GM12864 (cell line): ENCODE measurements at regions not wholly inside any gene's neighbourhood (a gene's known extent, or its start where the extent isn't known, plus 50 kb on each side); places are given as distances from the start of the nearest gene placed in this dataset.
"Not testable (repeated sequence)": the region's sequence is repeated elsewhere in the genome, so short reads cannot be mapped to it uniquely, and the experiment has no call there.

ENCODE experiments used
- DNase-seq: peaks from one replicate; pipeline ENCODE4 v3.0.0-alpha.2; 2011; ENCODE audit warnings: low read depth
- H3K4me3 ChIP-seq: 2 replicates; pipeline ENCODE4 v1.5.1; 2011; ENCODE audit warnings: mild to moderate bottlenecking, low read depth, low read length, control low read depth
- TF ChIP-seq, protein P1 (sequence below): IDR thresholded peaks from 2 replicates; pipeline ENCODE4 v1.5.1; 2011; ENCODE audit warnings: low read depth, mild to moderate bottlenecking, moderate library complexity, low read length, control low read depth, inconsistent platforms; ENCODE audit errors: missing control alignments

DNA sequence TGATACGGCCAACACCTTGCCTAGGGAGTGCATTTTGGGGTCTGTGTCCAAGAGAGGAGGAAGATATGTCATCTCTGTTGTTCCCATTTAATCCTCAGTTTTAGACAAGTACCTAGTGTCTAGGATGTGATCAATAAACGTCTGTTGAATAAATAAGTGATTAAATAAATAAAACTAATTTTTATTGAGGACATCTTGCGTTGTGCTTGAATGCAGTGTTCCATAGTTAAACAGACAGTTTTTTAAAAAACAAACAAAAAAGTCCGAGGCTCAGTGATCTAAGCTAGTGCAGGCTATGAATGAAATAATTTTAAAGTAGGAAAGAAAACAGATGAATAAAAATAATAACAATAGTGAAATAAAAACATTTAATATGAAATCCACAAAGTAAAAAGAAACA lies 283.0 kb upstream of the MAF start:
- DNase-seq, result no peak
- TF ChIP-seq, protein P1, sequence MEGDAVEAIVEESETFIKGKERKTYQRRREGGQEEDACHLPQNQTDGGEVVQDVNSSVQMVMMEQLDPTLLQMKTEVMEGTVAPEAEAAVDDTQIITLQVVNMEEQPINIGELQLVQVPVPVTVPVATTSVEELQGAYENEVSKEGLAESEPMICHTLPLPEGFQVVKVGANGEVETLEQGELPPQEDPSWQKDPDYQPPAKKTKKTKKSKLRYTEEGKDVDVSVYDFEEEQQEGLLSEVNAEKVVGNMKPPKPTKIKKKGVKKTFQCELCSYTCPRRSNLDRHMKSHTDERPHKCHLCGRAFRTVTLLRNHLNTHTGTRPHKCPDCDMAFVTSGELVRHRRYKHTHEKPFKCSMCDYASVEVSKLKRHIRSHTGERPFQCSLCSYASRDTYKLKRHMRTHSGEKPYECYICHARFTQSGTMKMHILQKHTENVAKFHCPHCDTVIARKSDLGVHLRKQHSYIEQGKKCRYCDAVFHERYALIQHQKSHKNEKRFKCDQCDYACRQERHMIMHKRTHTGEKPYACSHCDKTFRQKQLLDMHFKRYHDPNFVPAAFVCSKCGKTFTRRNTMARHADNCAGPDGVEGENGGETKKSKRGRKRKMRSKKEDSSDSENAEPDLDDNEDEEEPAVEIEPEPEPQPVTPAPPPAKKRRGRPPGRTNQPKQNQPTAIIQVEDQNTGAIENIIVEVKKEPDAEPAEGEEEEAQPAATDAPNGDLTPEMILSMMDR, result no peak
- no peak overlapping the region for H3K4me3 ChIP-seq

DNA sequence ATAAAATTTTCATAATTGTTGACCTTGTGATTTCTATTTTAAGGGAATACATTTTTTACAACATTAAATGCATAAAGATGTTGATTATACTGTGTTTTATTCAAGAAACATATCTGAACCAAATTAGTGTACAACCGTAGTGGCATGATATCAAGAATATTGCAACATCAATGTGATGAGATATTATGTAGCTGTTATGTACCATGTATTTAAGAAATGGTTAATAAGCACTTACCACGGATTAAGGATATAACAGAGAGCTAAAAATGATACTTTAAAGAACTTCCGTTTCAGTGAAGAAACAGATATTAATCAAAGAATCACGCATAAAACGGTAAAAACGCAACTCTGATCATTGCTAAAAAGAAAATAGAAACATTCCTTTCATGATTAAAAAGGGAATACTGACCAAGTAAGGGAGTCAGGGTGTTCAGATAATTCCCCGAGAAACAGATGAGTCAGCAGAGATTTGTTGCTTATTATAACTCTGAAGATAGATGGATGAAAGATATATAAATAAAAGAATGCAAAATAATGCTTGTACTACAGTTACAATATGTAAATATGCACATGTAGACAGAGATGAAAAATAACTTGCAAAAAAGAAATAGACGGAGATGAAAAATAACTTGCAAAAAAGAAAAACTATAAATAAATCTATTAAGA lies 281.9 kb upstream of the MAF start:
- no peak for DNase-seq
- H3K4me3 ChIP-seq, result no peak overlapping the region
- TF ChIP-seq, protein P1, result no peak

DNA sequence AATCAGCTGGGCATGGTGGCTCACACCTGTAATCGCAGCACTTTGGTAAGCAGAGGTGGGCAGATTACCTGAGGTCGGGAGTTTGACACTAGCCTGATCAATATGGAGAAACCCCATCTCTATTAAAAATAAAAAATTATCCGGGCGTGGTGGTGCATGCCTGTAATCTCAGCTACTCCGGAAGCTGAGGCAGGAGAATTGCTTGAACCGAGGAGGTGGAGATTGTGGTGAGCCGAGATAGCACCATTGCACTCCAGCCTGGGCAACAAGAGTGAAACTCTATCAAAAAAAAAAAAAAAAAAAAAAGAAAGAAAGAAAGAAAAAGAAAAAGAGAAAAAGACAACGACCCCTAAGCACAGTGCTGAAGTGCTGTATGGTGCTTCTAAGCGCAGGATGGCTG lies 280.6 kb upstream of the MAF start:
- not testable (repeated sequence) for DNase-seq

DNA sequence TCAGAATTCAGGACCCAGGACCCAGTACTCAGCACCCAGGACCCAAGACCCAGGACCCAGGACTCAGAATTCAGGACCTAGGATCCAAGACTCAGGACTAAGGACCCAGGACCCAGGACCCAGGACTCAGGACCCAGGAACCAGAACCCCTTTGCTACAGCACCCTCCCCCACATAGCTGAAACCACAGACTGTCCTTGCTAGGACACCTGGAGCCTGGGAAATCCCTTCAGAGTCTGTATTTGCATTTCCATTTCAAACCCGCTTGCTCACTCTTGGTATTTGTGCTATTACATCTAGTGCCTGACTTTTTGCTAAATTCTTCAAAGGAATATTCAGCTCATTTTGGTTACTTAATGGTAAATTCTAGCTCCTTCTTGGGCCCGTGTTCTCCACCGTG lies 275.8 kb upstream of the MAF start:
- TF ChIP-seq, protein P1, result no peak
- DNase-seq, result peak; percentile 25
- H3K4me3 ChIP-seq, result no peak overlapping the region

More for the DNA sequence above, 280.6 kb upstream of the MAF start:
- H3K4me3 ChIP-seq, result not testable (repeated sequence)

DNA sequence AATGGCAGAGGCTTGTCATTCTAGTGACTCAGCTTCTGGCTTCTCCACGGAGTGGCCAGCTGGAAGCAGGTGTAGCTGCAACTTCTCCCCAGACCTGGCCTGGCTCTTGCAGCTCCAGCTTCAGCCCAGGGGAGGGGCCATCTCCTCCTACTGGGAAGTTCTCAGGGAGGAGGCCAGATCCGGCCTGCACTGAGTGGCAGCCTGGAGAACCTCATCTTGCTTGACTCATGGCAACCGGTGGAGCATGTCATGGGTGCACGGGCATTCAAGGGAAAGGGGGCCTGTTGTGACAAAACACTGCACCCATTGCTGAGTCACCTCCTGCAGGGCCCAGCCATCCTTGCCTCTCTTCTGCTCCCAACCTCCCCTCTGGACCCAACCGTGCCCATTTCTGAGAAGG lies 273.9 kb upstream of the MAF start:
- no peak for DNase-seq
- TF ChIP-seq, protein P1, result no peak
- H3K4me3 ChIP-seq, result no peak overlapping the region

DNA sequence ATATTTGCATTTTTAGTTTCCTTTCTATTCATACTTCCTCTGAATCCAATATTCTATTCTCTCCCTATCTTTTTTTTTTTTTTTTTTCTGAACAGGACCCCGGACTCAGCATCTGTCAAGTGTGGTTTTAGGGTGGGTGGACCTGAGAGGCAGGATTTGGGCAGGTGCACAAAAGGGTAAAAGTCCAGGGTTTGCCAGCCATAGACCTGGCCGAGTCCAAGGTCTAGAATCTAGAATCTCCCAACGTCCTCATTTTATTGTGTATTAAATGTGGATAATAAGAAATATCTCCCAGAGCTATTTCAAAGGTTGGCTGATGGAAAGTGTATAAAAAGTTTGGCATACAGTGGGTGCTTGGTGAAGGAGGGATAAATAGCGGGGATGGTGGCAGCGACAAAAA lies 273.3 kb upstream of the MAF start:
- no peak for DNase-seq
- H3K4me3 ChIP-seq, result no peak overlapping the region
- TF ChIP-seq, protein P1, result no peak

DNA sequence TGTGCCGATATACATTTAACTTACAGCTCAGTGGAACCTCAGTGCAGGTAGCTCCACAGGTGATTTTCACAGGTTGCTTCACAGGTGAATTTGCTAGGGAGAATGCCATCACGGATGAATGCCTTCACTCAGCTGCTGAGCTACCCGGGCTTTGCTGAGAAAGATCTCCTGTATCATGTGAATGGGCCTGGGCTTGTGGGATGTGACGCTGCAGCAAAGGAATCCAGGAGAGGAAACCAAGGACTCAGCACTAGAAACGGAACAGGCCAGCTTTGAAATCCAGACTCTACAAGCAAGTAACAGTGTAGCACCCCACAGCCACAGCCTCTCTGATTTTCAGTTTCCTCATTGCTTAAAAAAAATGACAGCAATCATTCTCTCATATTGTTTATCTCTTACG lies 271.4 kb upstream of the MAF start:
- TF ChIP-seq, protein P1, result no peak
- DNase-seq, result no peak
- no peak overlapping the region for H3K4me3 ChIP-seq
